Loucy (cell line): ENCODE measurements at regions not wholly inside any gene's neighbourhood (a gene's known extent, or its start where the extent isn't known, plus 50 kb on each side); places are given as distances from the start of the nearest gene placed in this dataset.

Experiments
- H2AFZ ChIP-seq: fragments of 200-600 bp; sonication (generic); 2 replicates; pipeline ENCODE4 v1.6.0; 2016; ENCODE audit warnings: antibody characterized with exemption, mild to moderate bottlenecking, low read length, moderate library complexity
- H3F3A ChIP-seq: fragments of 200-600 bp; 2 replicates; pipeline ENCODE4 v1.6.0; 2016; ENCODE audit warnings: antibody characterized with exemption, low read depth, mild to moderate bottlenecking
- H3K27me3 ChIP-seq: fragments of 200-600 bp; sonication (generic); 2 replicates; pipeline ENCODE4 v1.6.1; 2014; ENCODE audit warnings: low read length, mild to moderate bottlenecking; ENCODE audit not compliant: insufficient read depth, poor library complexity, severe bottlenecking
- H3K36me3 ChIP-seq: fragments of 200-600 bp; sonication (generic); 2 replicates; pipeline ENCODE4 v1.6.1; 2016; ENCODE audit warnings: low read length; ENCODE audit not compliant: insufficient read depth
- H3K4me1 ChIP-seq: fragments of 200-600 bp; sonication (generic); 2 replicates; pipeline ENCODE4 v1.5.1; 2014; ENCODE audit warnings: low read length, mild to moderate bottlenecking; ENCODE audit not compliant: insufficient read depth, poor library complexity, severe bottlenecking
- H3K4me2 ChIP-seq: fragments of 200-600 bp; sonication (generic); 2 replicates; pipeline ENCODE4 v1.6.0; 2014; ENCODE audit warnings: antibody characterized with exemption, low read length, low read depth, mild to moderate bottlenecking; ENCODE audit not compliant: poor library complexity, severe bottlenecking
- H3K4me3 ChIP-seq: fragments of 200-600 bp; sonication (generic); 2 replicates; pipeline ENCODE4 v1.5.1; 2014; ENCODE audit warnings: low read length, mild to moderate bottlenecking, mixed read lengths; ENCODE audit not compliant: poor library complexity, severe bottlenecking
- H3K79me2 ChIP-seq: fragments of 200-600 bp; sonication (generic); 2 replicates; pipeline ENCODE4 v1.6.1; 2014; ENCODE audit warnings: low read length; ENCODE audit not compliant: insufficient read depth
- H3K9ac ChIP-seq: fragments of 200-600 bp; sonication (generic); 2 replicates; pipeline ENCODE4 v1.6.0; 2014; ENCODE audit warnings: mild to moderate bottlenecking, low read depth, low read length, moderate library complexity; ENCODE audit not compliant: poor library complexity, severe bottlenecking
- H3K9me2 ChIP-seq: fragments of 200-600 bp; sonication (generic); replicated peaks from 2 replicates; pipeline ENCODE4 v1.6.1; 2016; ENCODE audit warnings: low read depth, low read length, mixed read lengths
- H3K9me3 ChIP-seq: fragments of 200-600 bp; sonication (generic); 2 replicates; pipeline ENCODE4 v1.6.1; 2014; ENCODE audit warnings: mild to moderate bottlenecking, antibody characterized with exemption, low read length, low read depth; ENCODE audit not compliant: insufficient read depth
- H4K20me1 ChIP-seq: fragments of 200-600 bp; sonication (generic); 2 replicates; pipeline ENCODE4 v1.6.0; 2014; ENCODE audit warnings: antibody characterized with exemption, low read length, mild to moderate bottlenecking; ENCODE audit not compliant: insufficient read depth, poor library complexity, severe bottlenecking
- EZH2phosphoT487 ChIP-seq: fragments of 200-600 bp; IDR thresholded peaks from 2 replicates; pipeline ENCODE4 v1.6.1; 2018; ENCODE audit warnings: antibody characterized with exemption, mild to moderate bottlenecking, moderate library complexity, borderline replicate concordance
- TF ChIP-seq, protein P1 (sequence below): fragments of 200-600 bp; sonication (generic); conservative IDR thresholded peaks from 2 replicates; pipeline ENCODE4 v1.5.1; 2014; ENCODE audit warnings: mild to moderate bottlenecking, antibody characterized with exemption, low read length

- Histone ChIP-seq H4K20me1 (no peaks in the 10 kb centered on the region), H3K9ac (no peak overlapping the region), H3F3A (no peaks in the 10 kb centered on the region), H3K4me1 (no peaks in the 10 kb centered on the region), H2AFZ (no peak overlapping the region), H3K9me3 (no peaks in the 10 kb centered on the region), H3K79me2 (no peaks in the 10 kb centered on the region), H3K9me2 (no peaks in the 10 kb centered on the region; the same call in 1 of the 2 replicates), H3K4me3 (no peak overlapping the region), H3K4me2 (no peak overlapping the region), H3K36me3 (no peaks in the 10 kb centered on the region), H3K27me3 (no peaks in the 10 kb centered on the region)
- no peak for TF ChIP-seq EZH2phosphoT487
- TF ChIP-seq, protein P1, sequence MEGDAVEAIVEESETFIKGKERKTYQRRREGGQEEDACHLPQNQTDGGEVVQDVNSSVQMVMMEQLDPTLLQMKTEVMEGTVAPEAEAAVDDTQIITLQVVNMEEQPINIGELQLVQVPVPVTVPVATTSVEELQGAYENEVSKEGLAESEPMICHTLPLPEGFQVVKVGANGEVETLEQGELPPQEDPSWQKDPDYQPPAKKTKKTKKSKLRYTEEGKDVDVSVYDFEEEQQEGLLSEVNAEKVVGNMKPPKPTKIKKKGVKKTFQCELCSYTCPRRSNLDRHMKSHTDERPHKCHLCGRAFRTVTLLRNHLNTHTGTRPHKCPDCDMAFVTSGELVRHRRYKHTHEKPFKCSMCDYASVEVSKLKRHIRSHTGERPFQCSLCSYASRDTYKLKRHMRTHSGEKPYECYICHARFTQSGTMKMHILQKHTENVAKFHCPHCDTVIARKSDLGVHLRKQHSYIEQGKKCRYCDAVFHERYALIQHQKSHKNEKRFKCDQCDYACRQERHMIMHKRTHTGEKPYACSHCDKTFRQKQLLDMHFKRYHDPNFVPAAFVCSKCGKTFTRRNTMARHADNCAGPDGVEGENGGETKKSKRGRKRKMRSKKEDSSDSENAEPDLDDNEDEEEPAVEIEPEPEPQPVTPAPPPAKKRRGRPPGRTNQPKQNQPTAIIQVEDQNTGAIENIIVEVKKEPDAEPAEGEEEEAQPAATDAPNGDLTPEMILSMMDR, result no peak
Measured at GRCh38 chr2:225916692-225917091, 517.2 kb downstream of the NYAP2 start.

GRCh38 chr2:225911019-225911418 is 511.5 kb downstream of the NYAP2 start:
- H3K36me3 ChIP-seq, result no peaks in the 10 kb centered on the region
- no peaks in the 10 kb centered on the region for H4K20me1 ChIP-seq
- no peak overlapping the region for H2AFZ ChIP-seq

DNA sequence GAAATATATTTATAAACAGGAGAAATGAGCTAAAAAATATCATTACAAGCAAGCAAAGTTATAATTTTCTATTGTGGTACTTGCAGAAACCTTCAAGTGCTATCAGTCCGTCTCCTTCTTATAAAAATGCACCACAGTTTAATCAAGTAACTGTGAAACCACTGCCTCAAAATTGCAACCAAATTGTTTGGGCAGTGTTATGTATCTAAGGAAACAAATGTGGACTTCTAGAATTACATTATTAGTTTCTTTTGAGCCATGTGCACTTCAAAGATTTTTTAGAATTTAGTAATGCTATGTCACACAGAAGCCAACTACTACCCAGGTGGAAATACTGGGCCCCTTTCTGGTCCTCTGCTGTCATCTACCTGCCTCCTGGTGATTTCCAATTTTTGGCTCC is 495.6 kb downstream of the NYAP2 start:
- no peak overlapping the region for H3K9ac ChIP-seq
- no peaks in the 10 kb centered on the region for H3K36me3 ChIP-seq
- no peaks in the 10 kb centered on the region for H3K27me3 ChIP-seq
- H3K79me2 ChIP-seq, result no peaks in the 10 kb centered on the region
- TF ChIP-seq, protein P1, result no peak
- no peak for TF ChIP-seq EZH2phosphoT487
- no peak overlapping the region for H2AFZ ChIP-seq
- H3K4me3 ChIP-seq, result no peak overlapping the region
- H3K9me3 ChIP-seq, result no peaks in the 10 kb centered on the region
- no peak overlapping the region for H3K4me2 ChIP-seq
- H3K9me2 ChIP-seq, result no peaks in the 10 kb centered on the region
- no peaks in the 10 kb centered on the region for H3F3A ChIP-seq
- H4K20me1 ChIP-seq, result no peaks in the 10 kb centered on the region
- no peaks in the 10 kb centered on the region for H3K4me1 ChIP-seq

More at GRCh38 chr2:225911019-225911418, 511.5 kb downstream of the NYAP2 start:
- Histone ChIP-seq H3K9me2 (no peaks in the 10 kb centered on the region), H3K27me3 (no peaks in the 10 kb centered on the region), H3K9me3 (no peaks in the 10 kb centered on the region), H3K9ac (no peak overlapping the region), H3K4me2 (no peak overlapping the region), H3K79me2 (no peaks in the 10 kb centered on the region), H3F3A (no peaks in the 10 kb centered on the region), H3K4me3 (no peak overlapping the region), H3K4me1 (no peaks in the 10 kb centered on the region)
- TF ChIP-seq, protein P1, result no peak
- TF ChIP-seq EZH2phosphoT487, result no peak
